ENCODE measurements at regions not wholly inside any gene's neighbourhood (a gene's known extent, or its start where the extent isn't known, plus 50 kb on each side); places are given as distances from the start of the nearest gene placed in this dataset.

DNA sequence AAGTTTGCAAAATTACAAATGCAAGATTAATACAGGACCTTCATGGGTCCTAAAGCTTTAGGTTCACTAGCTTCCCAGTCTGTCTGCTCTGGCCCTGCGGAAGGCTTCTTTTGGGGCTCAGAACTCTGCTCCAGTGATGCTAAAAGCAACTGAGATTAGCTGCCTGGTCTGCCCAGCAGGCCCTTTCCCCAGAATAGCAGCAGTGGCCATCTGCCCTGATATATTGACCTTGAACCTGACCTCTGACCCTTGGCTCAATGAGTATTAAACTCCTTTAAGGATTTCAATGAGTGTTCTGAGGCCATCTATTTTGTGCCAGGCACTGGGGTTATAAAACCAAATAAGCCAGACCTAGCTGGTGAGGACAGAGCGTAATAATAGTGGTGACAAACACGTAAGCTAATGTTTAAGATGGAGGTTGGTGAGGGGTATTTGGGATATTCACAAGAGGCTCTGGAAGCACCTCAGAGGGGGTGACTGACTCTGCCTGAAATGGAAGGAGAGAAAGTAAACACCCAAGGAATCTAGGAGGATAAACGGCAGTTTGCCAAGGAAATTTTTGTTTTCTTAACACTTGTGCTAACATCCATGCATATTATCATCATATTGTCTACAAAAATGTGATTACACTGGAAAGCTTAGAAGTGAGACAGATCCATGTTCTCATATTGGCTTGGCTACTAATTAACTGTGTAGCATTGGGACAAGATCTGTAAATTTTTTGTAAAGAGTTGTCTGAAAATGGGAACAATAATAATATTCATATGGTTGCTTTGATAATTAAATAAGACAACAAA is 50.4 kb upstream of the LCLAT1 start:
- DNase-seq (ENCODE audit: low read depth, low spot score), result no peak
- in situ Hi-C loops (cut with HindIII; ENCODE audit: low sequenced_read_pairs), result no loop called here
- no peak overlapping the region for H3K4me3 ChIP-seq (ENCODE audit: low read depth, low read length)
- TF ChIP-seq, protein P1, sequence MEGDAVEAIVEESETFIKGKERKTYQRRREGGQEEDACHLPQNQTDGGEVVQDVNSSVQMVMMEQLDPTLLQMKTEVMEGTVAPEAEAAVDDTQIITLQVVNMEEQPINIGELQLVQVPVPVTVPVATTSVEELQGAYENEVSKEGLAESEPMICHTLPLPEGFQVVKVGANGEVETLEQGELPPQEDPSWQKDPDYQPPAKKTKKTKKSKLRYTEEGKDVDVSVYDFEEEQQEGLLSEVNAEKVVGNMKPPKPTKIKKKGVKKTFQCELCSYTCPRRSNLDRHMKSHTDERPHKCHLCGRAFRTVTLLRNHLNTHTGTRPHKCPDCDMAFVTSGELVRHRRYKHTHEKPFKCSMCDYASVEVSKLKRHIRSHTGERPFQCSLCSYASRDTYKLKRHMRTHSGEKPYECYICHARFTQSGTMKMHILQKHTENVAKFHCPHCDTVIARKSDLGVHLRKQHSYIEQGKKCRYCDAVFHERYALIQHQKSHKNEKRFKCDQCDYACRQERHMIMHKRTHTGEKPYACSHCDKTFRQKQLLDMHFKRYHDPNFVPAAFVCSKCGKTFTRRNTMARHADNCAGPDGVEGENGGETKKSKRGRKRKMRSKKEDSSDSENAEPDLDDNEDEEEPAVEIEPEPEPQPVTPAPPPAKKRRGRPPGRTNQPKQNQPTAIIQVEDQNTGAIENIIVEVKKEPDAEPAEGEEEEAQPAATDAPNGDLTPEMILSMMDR (IDR thresholded peaks at IDR 0.05; ENCODE audit: low read depth, low read length), result no peak

All from astrocyte of the spinal cord (primary cell).